DOHH2 (cell line): ENCODE measurements at regions not wholly inside any gene's neighbourhood (a gene's known extent, or its start where the extent isn't known, plus 50 kb on each side); places are given as distances from the start of the nearest gene placed in this dataset.
"Not testable (repeated sequence)": the region's sequence is repeated elsewhere in the genome, so short reads cannot be mapped to it uniquely, and the experiment has no call there.

Experiments used
- H3F3A ChIP-seq: fragments of 200-600 bp; sonication (generic), shearing (Covaris generic); 2 replicates; pipeline ENCODE4 v1.6.0; 2016; ENCODE audit warnings: antibody characterized with exemption, mild to moderate bottlenecking; ENCODE audit not compliant: control insufficient read depth, insufficient read depth
- H3K27ac ChIP-seq: fragments of 200-600 bp; sonication (generic); 2 replicates; pipeline ENCODE4 v1.5.1; 2014; ENCODE audit warnings: low read depth, mild to moderate bottlenecking, low read length, moderate library complexity
- H3K27me3 ChIP-seq: fragments of 200-600 bp; sonication (generic); 2 replicates; pipeline ENCODE4 v1.6.1; 2014; ENCODE audit warnings: mild to moderate bottlenecking, low read length, mixed read lengths; ENCODE audit not compliant: control insufficient read depth
- H3K36me3 ChIP-seq: fragments of 200-600 bp; sonication (generic); 2 replicates; pipeline ENCODE4 v1.6.1; 2014; ENCODE audit warnings: mild to moderate bottlenecking, low read length, moderate library complexity, mixed read lengths; ENCODE audit not compliant: control insufficient read depth
- H3K4me1 ChIP-seq: fragments of 200-600 bp; sonication (generic); 2 replicates; pipeline ENCODE4 v1.6.1; 2014; ENCODE audit warnings: mild to moderate bottlenecking, low read length, mixed read lengths; ENCODE audit not compliant: control insufficient read depth
- H3K4me2 ChIP-seq: fragments of 200-600 bp; sonication (generic); 2 replicates; pipeline ENCODE4 v1.6.0; 2014; ENCODE audit warnings: mild to moderate bottlenecking, low read length, moderate library complexity
- H3K4me3 ChIP-seq: fragments of 200-600 bp; sonication (generic); 2 replicates; pipeline ENCODE4 v1.5.1; 2014; ENCODE audit warnings: mild to moderate bottlenecking, low read length, mixed read lengths
- H3K79me2 ChIP-seq: fragments of 200-600 bp; sonication (generic); 2 replicates; pipeline ENCODE4 v1.6.1; 2014; ENCODE audit warnings: mild to moderate bottlenecking, low read length, mixed read lengths; ENCODE audit not compliant: control insufficient read depth
- H3K9me2 ChIP-seq: fragments of 200-600 bp; sonication (generic); replicated peaks from 2 replicates; pipeline ENCODE4 v1.6.1; 2014; ENCODE audit warnings: mild to moderate bottlenecking, low read length, mixed read lengths; ENCODE audit not compliant: control insufficient read depth
- H3K9me3 ChIP-seq: fragments of 200-600 bp; sonication (generic); 2 replicates; pipeline ENCODE4 v1.6.1; 2014; ENCODE audit warnings: antibody characterized with exemption, low read length, mixed read lengths; ENCODE audit not compliant: control insufficient read depth, insufficient read depth
- H4K20me1 ChIP-seq: fragments of 200-600 bp; sonication (generic); 2 replicates; pipeline ENCODE4 v1.6.0; 2014; ENCODE audit warnings: low read depth, mild to moderate bottlenecking, antibody characterized with exemption, low read length, moderate library complexity; ENCODE audit not compliant: control insufficient read depth, insufficient read depth
- EZH2phosphoT487 ChIP-seq: fragments of 200-600 bp; sonication (generic); IDR thresholded peaks from 2 replicates; pipeline ENCODE4 v1.6.1; 2017; ENCODE audit warnings: borderline replicate concordance, mild to moderate bottlenecking, antibody characterized with exemption, low read length, moderate library complexity, mixed read lengths
- TF ChIP-seq, protein P1 (sequence below): fragments of 200-600 bp; sonication (generic); IDR thresholded peaks from one replicate; pipeline ENCODE4 v1.5.1; 2014; ENCODE audit warnings: antibody characterized with exemption, mild to moderate bottlenecking, low read depth, low read length; ENCODE audit not compliant: poor library complexity, severe bottlenecking

DNA sequence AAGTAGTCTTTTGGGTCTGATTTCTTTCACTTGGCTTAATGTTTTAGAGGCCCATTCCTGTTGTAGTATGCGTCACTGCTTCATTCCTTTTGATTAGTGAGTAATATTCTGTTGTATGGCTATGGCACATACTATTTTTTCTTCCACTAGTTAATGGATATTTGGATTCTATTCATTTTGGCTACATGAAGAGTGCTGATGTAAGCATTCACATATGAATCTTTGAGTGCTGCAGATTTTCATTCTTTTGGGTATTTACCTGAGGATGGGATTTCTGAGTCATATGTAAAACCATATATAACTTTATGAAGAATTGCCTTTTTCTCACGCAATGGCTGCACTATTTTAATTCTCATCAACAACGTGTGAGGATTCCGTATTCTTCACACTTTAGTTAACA is 113.6 kb downstream of the AHSP start:
- no peak overlapping the region for H3K4me3 ChIP-seq
- no peak overlapping the region for H3K4me2 ChIP-seq
- H3K79me2 ChIP-seq, result no peaks in the 10 kb centered on the region
- H3K9me3 ChIP-seq, result no peaks in the 10 kb centered on the region
- H4K20me1 ChIP-seq, result no peaks in the 10 kb centered on the region
- no peak overlapping the region for H3K27ac ChIP-seq
- H3K4me1 ChIP-seq, result no peaks in the 10 kb centered on the region
- no peaks in the 10 kb centered on the region for H3K27me3 ChIP-seq
- no peaks in the 10 kb centered on the region for H3K9me2 ChIP-seq
- TF ChIP-seq EZH2phosphoT487, result no peak
- TF ChIP-seq, protein P1, sequence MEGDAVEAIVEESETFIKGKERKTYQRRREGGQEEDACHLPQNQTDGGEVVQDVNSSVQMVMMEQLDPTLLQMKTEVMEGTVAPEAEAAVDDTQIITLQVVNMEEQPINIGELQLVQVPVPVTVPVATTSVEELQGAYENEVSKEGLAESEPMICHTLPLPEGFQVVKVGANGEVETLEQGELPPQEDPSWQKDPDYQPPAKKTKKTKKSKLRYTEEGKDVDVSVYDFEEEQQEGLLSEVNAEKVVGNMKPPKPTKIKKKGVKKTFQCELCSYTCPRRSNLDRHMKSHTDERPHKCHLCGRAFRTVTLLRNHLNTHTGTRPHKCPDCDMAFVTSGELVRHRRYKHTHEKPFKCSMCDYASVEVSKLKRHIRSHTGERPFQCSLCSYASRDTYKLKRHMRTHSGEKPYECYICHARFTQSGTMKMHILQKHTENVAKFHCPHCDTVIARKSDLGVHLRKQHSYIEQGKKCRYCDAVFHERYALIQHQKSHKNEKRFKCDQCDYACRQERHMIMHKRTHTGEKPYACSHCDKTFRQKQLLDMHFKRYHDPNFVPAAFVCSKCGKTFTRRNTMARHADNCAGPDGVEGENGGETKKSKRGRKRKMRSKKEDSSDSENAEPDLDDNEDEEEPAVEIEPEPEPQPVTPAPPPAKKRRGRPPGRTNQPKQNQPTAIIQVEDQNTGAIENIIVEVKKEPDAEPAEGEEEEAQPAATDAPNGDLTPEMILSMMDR, result no peak
- no peaks in the 10 kb centered on the region for H3K36me3 ChIP-seq
- H3F3A ChIP-seq, result no peaks in the 10 kb centered on the region

DNA sequence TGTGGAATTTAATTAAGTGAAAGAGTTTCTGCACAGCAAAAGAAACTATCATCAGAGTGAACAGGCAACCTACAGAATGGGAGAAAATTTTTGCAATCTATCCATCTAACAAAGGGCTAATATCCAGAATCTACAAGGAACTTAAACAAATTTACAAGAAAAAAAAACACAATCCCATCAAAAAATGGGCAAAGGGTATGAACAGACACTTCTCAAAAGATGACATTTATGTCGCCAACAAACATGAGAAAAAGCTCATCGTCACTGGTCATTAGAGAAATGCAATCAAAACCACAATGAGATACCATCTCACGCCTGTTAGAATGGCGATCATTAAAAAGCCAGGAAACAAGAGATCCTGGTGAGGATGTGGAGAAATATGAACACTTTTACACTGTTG is 128.0 kb downstream of the AHSP start:
- not testable (repeated sequence) for H3K4me3 ChIP-seq, H4K20me1 ChIP-seq, H3K9me2 ChIP-seq, H3K27ac ChIP-seq, H3K79me2 ChIP-seq, H3K4me2 ChIP-seq, H3K36me3 ChIP-seq, H3F3A ChIP-seq, H3K4me1 ChIP-seq, H3K9me3 ChIP-seq, H3K27me3 ChIP-seq

DNA sequence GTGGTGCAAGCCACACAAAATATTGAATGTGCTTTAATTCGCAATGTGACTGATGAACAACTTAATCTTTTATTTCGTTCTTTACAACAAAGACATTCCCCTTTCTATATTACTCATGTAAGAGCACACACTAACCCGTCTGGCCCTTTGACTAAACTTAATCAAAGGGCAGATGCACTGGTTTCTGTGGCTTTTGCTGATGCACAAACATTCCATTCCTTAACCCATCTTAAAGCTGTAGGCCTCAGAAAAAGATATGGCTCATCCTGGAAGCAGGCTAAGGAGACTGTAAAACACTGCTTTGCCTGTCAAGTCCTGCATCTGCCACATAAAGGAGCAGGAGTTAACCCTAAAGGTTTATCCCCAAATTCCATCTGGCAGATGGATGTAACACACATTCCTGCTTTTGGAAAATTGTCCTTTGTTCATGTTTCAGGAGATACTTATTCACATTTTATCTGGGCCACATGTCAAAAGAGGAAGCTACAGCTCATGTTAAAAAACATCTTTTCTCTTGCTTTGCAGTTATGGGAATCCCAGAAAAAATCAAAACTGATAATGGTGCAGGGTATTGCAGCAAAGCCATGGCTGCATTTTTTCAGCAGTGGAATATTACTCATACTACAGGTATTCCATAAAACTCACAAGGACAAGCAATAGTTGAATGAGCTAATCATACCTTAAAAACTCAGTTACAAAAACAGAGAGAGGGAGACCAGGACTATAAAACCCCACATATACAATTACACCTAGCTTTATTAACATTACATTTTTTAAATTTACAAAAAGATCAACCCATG is 137.2 kb downstream of the AHSP start:
- Histone ChIP-seq H3K4me1 (no peaks in the 10 kb centered on the region), H4K20me1 (no peaks in the 10 kb centered on the region), H3K79me2 (no peaks in the 10 kb centered on the region), H3K9me2 (no peaks in the 10 kb centered on the region), H3K4me2 (no peak overlapping the region), H3K9me3 (no peaks in the 10 kb centered on the region), H3K36me3 (no peaks in the 10 kb centered on the region), H3K4me3 (no peak overlapping the region), H3F3A (no peaks in the 10 kb centered on the region), H3K27me3 (no peaks in the 10 kb centered on the region), H3K27ac (no peak overlapping the region)
- TF ChIP-seq, protein P1, result no peak
- TF ChIP-seq EZH2phosphoT487, result no peak

DNA sequence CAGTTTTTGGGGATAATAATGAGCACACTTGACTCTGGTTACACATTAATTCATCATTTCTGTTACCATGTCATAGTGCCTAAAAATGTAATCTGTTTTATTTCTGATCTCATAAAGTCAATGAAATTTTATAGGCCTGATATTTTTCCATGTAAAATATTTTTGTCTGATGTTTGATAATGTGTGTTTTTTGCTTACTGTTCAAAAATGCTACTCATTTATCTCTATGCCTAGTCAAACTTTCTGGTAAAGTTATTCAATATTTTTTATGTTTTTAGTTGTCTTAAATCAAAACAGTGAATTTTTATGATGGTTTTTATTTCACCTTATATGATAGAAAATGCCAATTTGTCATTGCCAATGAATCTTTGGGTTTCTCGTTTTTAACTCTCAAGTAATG is 147.0 kb downstream of the AHSP start:
- no peak overlapping the region for H3K27ac ChIP-seq
- no peaks in the 10 kb centered on the region; the same call in 1 of the 2 replicates for H3K9me3 ChIP-seq
- no peaks in the 10 kb centered on the region for H3K36me3 ChIP-seq

More for the DNA sequence above, 147.0 kb downstream of the AHSP start:
- H3K4me3 ChIP-seq, result no peak overlapping the region
- no peaks in the 10 kb centered on the region for H4K20me1 ChIP-seq
- H3K9me2 ChIP-seq, result no peaks in the 10 kb centered on the region
- H3K4me2 ChIP-seq, result no peak overlapping the region
- H3K79me2 ChIP-seq, result no peaks in the 10 kb centered on the region
- H3F3A ChIP-seq, result no peaks in the 10 kb centered on the region
- no peaks in the 10 kb centered on the region for H3K4me1 ChIP-seq
- no peaks in the 10 kb centered on the region for H3K27me3 ChIP-seq
- TF ChIP-seq EZH2phosphoT487, result no peak
- TF ChIP-seq, protein P1, result no peak
